Activated naive CD4-positive, alpha-beta T cell treated with anti-CD3 and anti-CD28 coated beads, Interleukin-2, amount 50 U/mL, for 24 hours (primary cell): ENCODE measurements at regions not wholly inside any gene's neighbourhood (a gene's known extent, or its start where the extent isn't known, plus 50 kb on each side); places are given as distances from the start of the nearest gene placed in this dataset.

ENCODE experiments used
- H3K27ac Mint-ChIP-seq: one replicate; pipeline ENCODE4 v1.8.0; 2021; ENCODE audit warnings: mild to moderate bottlenecking, mixed read lengths
- H3K27me3 Mint-ChIP-seq: one replicate; pipeline ENCODE4 v1.8.0; 2021; ENCODE audit warnings: mixed read lengths
- H3K36me3 Mint-ChIP-seq: one replicate; pipeline ENCODE4 v1.8.0; 2021; ENCODE audit warnings: mixed read lengths
- H3K4me1 Mint-ChIP-seq: one replicate; pipeline ENCODE4 v1.8.0; 2021; ENCODE audit warnings: mixed read lengths
- H3K4me3 Mint-ChIP-seq: one replicate; pipeline ENCODE4 v1.8.0; 2021; ENCODE audit warnings: mild to moderate bottlenecking, mixed read lengths
- H3K9me3 Mint-ChIP-seq: one replicate; pipeline ENCODE4 v1.8.0; 2021; ENCODE audit warnings: mixed read lengths

- no peak overlapping the region for H3K27ac Mint-ChIP-seq
- peaks cover 10% of the 10 kb centered on the region for H3K4me1 Mint-ChIP-seq
- no peaks in the 10 kb centered on the region for H3K36me3 Mint-ChIP-seq
- H3K9me3 Mint-ChIP-seq: no peaks in the 10 kb centered on the region
- H3K4me3 Mint-ChIP-seq: no peak overlapping the region
- H3K27me3 Mint-ChIP-seq: no peaks in the 10 kb centered on the region
Measured at GRCh38 chr2:216296856-216297255, 75.4 kb downstream of the MARCHF4 start.

- H3K36me3 Mint-ChIP-seq: no peaks in the 10 kb centered on the region
- H3K27me3 Mint-ChIP-seq: no peaks in the 10 kb centered on the region
- no peak overlapping the region for H3K27ac Mint-ChIP-seq
- no peaks in the 10 kb centered on the region for H3K9me3 Mint-ChIP-seq
- H3K4me1 Mint-ChIP-seq: peaks cover 10% of the 10 kb centered on the region
- H3K4me3 Mint-ChIP-seq: no peak overlapping the region
Measured at GRCh38 chr2:216294305-216294704, 78.0 kb downstream of the MARCHF4 start.

- no peaks in the 10 kb centered on the region for H3K27me3 Mint-ChIP-seq
- no peak overlapping the region for H3K4me3 Mint-ChIP-seq
- peaks cover 10% of the 10 kb centered on the region for H3K4me1 Mint-ChIP-seq
- H3K27ac Mint-ChIP-seq: no peak overlapping the region
- no peaks in the 10 kb centered on the region for H3K9me3 Mint-ChIP-seq
- H3K36me3 Mint-ChIP-seq: no peaks in the 10 kb centered on the region
Measured at GRCh38 chr2:216293883-216294282, 78.4 kb downstream of the MARCHF4 start.

GRCh38 chr2:216292886-216293301 is 79.4 kb downstream of the MARCHF4 start:
- H3K27me3 Mint-ChIP-seq: no peaks in the 10 kb centered on the region
- H3K4me3 Mint-ChIP-seq: no peak overlapping the region
- no peaks in the 10 kb centered on the region for H3K9me3 Mint-ChIP-seq
- peaks cover 10% of the 10 kb centered on the region for H3K4me1 Mint-ChIP-seq
- no peak overlapping the region for H3K27ac Mint-ChIP-seq
- H3K36me3 Mint-ChIP-seq: no peaks in the 10 kb centered on the region

- Mint-ChIP-seq H3K27ac (no peak overlapping the region), H3K9me3 (no peaks in the 10 kb centered on the region), H3K36me3 (no peaks in the 10 kb centered on the region), H3K4me3 (no peak overlapping the region), H3K4me1 (peaks cover 10% of the 10 kb centered on the region), H3K27me3 (no peaks in the 10 kb centered on the region)
Measured at GRCh38 chr2:216292475-216292874, 79.8 kb downstream of the MARCHF4 start.

- Mint-ChIP-seq H3K9me3 (no peaks in the 10 kb centered on the region), H3K27ac (no peak overlapping the region), H3K27me3 (no peaks in the 10 kb centered on the region), H3K4me1 (no peaks in the 10 kb centered on the region), H3K36me3 (no peaks in the 10 kb centered on the region), H3K4me3 (no peak overlapping the region)
Measured at GRCh38 chr2:216289470-216289869, 82.8 kb downstream of the MARCHF4 start.

GRCh38 chr2:216287251-216287650 is 85.0 kb downstream of the MARCHF4 start:
- Mint-ChIP-seq H3K27ac (no peak overlapping the region), H3K4me1 (no peaks in the 10 kb centered on the region), H3K27me3 (no peaks in the 10 kb centered on the region), H3K4me3 (no peak overlapping the region), H3K9me3 (no peaks in the 10 kb centered on the region), H3K36me3 (no peaks in the 10 kb centered on the region)

GRCh38 chr2:216286616-216287231 is 85.6 kb downstream of the MARCHF4 start:
- Mint-ChIP-seq H3K36me3 (no peaks in the 10 kb centered on the region), H3K4me3 (no peak overlapping the region), H3K4me1 (no peaks in the 10 kb centered on the region), H3K27me3 (no peaks in the 10 kb centered on the region), H3K9me3 (no peaks in the 10 kb centered on the region), H3K27ac (no peak overlapping the region)

GRCh38 chr2:216285701-216286100 is 86.6 kb downstream of the MARCHF4 start:
- Mint-ChIP-seq H3K4me3 (no peak overlapping the region), H3K9me3 (no peaks in the 10 kb centered on the region), H3K27me3 (no peaks in the 10 kb centered on the region), H3K36me3 (no peaks in the 10 kb centered on the region), H3K27ac (no peak overlapping the region), H3K4me1 (no peaks in the 10 kb centered on the region)

- Mint-ChIP-seq H3K36me3 (no peaks in the 10 kb centered on the region), H3K4me1 (no peaks in the 10 kb centered on the region), H3K4me3 (no peak overlapping the region), H3K27me3 (no peaks in the 10 kb centered on the region), H3K9me3 (no peaks in the 10 kb centered on the region), H3K27ac (no peak overlapping the region)
Measured at GRCh38 chr2:216284708-216285107, 87.6 kb downstream of the MARCHF4 start.

GRCh38 chr2:216283038-216283900 is 89.0 kb downstream of the MARCHF4 start:
- no peaks in the 10 kb centered on the region for H3K36me3 Mint-ChIP-seq
- no peak overlapping the region for H3K4me3 Mint-ChIP-seq
- no peak overlapping the region for H3K27ac Mint-ChIP-seq

GRCh38 chr2:216281876-216282275 is 90.4 kb downstream of the MARCHF4 start:
- Mint-ChIP-seq H3K9me3 (no peaks in the 10 kb centered on the region), H3K4me3 (no peak overlapping the region), H3K27me3 (no peaks in the 10 kb centered on the region), H3K36me3 (no peaks in the 10 kb centered on the region), H3K4me1 (no peaks in the 10 kb centered on the region), H3K27ac (no peak overlapping the region)

More at GRCh38 chr2:216283038-216283900, 89.0 kb downstream of the MARCHF4 start:
- Mint-ChIP-seq H3K9me3 (no peaks in the 10 kb centered on the region), H3K27me3 (no peaks in the 10 kb centered on the region), H3K4me1 (no peaks in the 10 kb centered on the region)

GRCh38 chr2:216281316-216281715 is 91.0 kb downstream of the MARCHF4 start:
- Mint-ChIP-seq H3K27me3 (no peaks in the 10 kb centered on the region), H3K36me3 (no peaks in the 10 kb centered on the region), H3K27ac (no peak overlapping the region), H3K9me3 (no peaks in the 10 kb centered on the region), H3K4me3 (no peak overlapping the region), H3K4me1 (no peaks in the 10 kb centered on the region)

GRCh38 chr2:216279459-216279858 is 92.8 kb downstream of the MARCHF4 start:
- no peak overlapping the region for H3K4me3 Mint-ChIP-seq
- H3K27me3 Mint-ChIP-seq: peaks cover 1% of the 10 kb centered on the region

GRCh38 chr2:216279031-216279430 is 93.3 kb downstream of the MARCHF4 start:
- no peaks in the 10 kb centered on the region for H3K4me1 Mint-ChIP-seq
- H3K27ac Mint-ChIP-seq: no peak overlapping the region
- H3K4me3 Mint-ChIP-seq: no peak overlapping the region
- no peaks in the 10 kb centered on the region for H3K36me3 Mint-ChIP-seq
- peaks cover 3% of the 10 kb centered on the region for H3K27me3 Mint-ChIP-seq
- no peaks in the 10 kb centered on the region for H3K9me3 Mint-ChIP-seq

More at GRCh38 chr2:216279459-216279858, 92.8 kb downstream of the MARCHF4 start:
- no peaks in the 10 kb centered on the region for H3K36me3 Mint-ChIP-seq
- H3K9me3 Mint-ChIP-seq: no peaks in the 10 kb centered on the region
- no peak overlapping the region for H3K27ac Mint-ChIP-seq
- H3K4me1 Mint-ChIP-seq: no peaks in the 10 kb centered on the region

- H3K9me3 Mint-ChIP-seq: no peaks in the 10 kb centered on the region
- peaks cover 3% of the 10 kb centered on the region for H3K27me3 Mint-ChIP-seq
- H3K36me3 Mint-ChIP-seq: no peaks in the 10 kb centered on the region
- H3K4me3 Mint-ChIP-seq: no peak overlapping the region
- no peak overlapping the region for H3K27ac Mint-ChIP-seq
- no peaks in the 10 kb centered on the region for H3K4me1 Mint-ChIP-seq
Measured at GRCh38 chr2:216275890-216276289, 96.4 kb downstream of the MARCHF4 start.
